SK-N-SH treated with all-trans-retinoic acid at 6 μM for 48 hours (cell line): ENCODE measurements at regions not wholly inside any gene's neighbourhood (a gene's known extent, or its start where the extent isn't known, plus 50 kb on each side); places are given as distances from the start of the nearest gene placed in this dataset.

Experiments
- ATAC-seq: fragments of 200-7000 bp; cut with Tn5 transposase; 3 replicates; pipeline ENCODE4 v1.9.1; 2020; ENCODE audit warnings: mild to moderate bottlenecking, moderate library complexity
- ARNTL ChIP-seq: fragments of 450-650 bp; formaldehyde crosslinking; IDR thresholded peaks from 2 replicates; pipeline ENCODE4 v1.5.0; 2020; ENCODE audit warnings: low read depth, mild to moderate bottlenecking, moderate library complexity, borderline replicate concordance
- BACH2 ChIP-seq: fragments of 250-450 bp; sonication (Bioruptor Pico); IDR thresholded peaks from 2 replicates; pipeline ENCODE4 v1.9.0; 2021; ENCODE audit warnings: mild to moderate bottlenecking, borderline replicate concordance
- CREB5 ChIP-seq: fragments of 250-450 bp; sonication (Bioruptor Pico); IDR thresholded peaks from 2 replicates; pipeline ENCODE4 v1.5.1; 2020; ENCODE audit warnings: low read depth, mild to moderate bottlenecking, moderate library complexity
- ESRRG ChIP-seq: fragments of 250-450 bp; sonication (Bioruptor Pico); IDR thresholded peaks from 2 replicates; pipeline ENCODE4 v1.6.1; 2021; ENCODE audit warnings: mild to moderate bottlenecking
- GLIS3 ChIP-seq: fragments of 250-450 bp; sonication (Bioruptor Pico); IDR thresholded peaks from 2 replicates; pipeline ENCODE4 v1.5.0; 2020; ENCODE audit warnings: mild to moderate bottlenecking, moderate library complexity
- ISL1 ChIP-seq: fragments of 250-450 bp; sonication (Bioruptor Pico); IDR thresholded peaks from 2 replicates; pipeline ENCODE4 v2.1.2; 2022; ENCODE audit warnings: mild to moderate bottlenecking, moderate library complexity
- OSR1 ChIP-seq: fragments of 250-450 bp; sonication (Bioruptor Pico); IDR thresholded peaks from 2 replicates; pipeline ENCODE4 v1.8.0; 2022; ENCODE audit warnings: moderate library complexity, mild to moderate bottlenecking, inconsistent platforms
- PATZ1 ChIP-seq: fragments of 250-450 bp; sonication (Bioruptor Pico); IDR thresholded peaks from 2 replicates; pipeline ENCODE4 v1.8.0; 2020; ENCODE audit warnings: mild to moderate bottlenecking, moderate library complexity, borderline replicate concordance
- POU6F1 ChIP-seq: fragments of 250-450 bp; sonication (Bioruptor Pico); IDR thresholded peaks from 2 replicates; pipeline ENCODE4 v1.8.0; 2021; ENCODE audit warnings: low read depth, mild to moderate bottlenecking, moderate library complexity, borderline replicate concordance
- RARB ChIP-seq: fragments of 250-450 bp; sonication (Bioruptor Pico); IDR thresholded peaks from 2 replicates; pipeline ENCODE4 v1.8.0; 2021; ENCODE audit warnings: mild to moderate bottlenecking, moderate library complexity
- SNAI2 ChIP-seq: fragments of 250-450 bp; sonication (Bioruptor Pico); IDR thresholded peaks from 2 replicates; pipeline ENCODE4 v1.5.0; 2020; ENCODE audit warnings: mild to moderate bottlenecking, moderate library complexity
- TCF4 ChIP-seq: fragments of 250-450 bp; sonication (Bioruptor Pico); IDR thresholded peaks from 2 replicates; pipeline ENCODE4 v1.8.0; 2021; ENCODE audit warnings: mild to moderate bottlenecking, moderate library complexity, borderline replicate concordance
- TOX ChIP-seq: fragments of 250-450 bp; sonication (Bioruptor Pico); IDR thresholded peaks from 2 replicates; pipeline ENCODE4 v1.8.0; 2021; ENCODE audit warnings: mild to moderate bottlenecking, moderate library complexity, borderline replicate concordance
- TSHZ2 ChIP-seq: fragments of 250-450 bp; sonication (Bioruptor Pico); IDR thresholded peaks from 2 replicates; pipeline ENCODE4 v1.5.0; 2020; ENCODE audit warnings: mild to moderate bottlenecking, moderate library complexity
- ZC3H10 ChIP-seq: fragments of 250-450 bp; sonication (Bioruptor Pico); IDR thresholded peaks from 2 replicates; pipeline ENCODE4 v1.5.1; 2021; ENCODE audit warnings: mild to moderate bottlenecking, moderate library complexity
- ZFP3 ChIP-seq: fragments of 250-450 bp; sonication (Bioruptor Pico); IDR thresholded peaks from 2 replicates; pipeline ENCODE4 v1.5.0; 2020; ENCODE audit warnings: mild to moderate bottlenecking, moderate library complexity
- ZNF565 ChIP-seq: fragments of 450-650 bp; formaldehyde crosslinking; conservative IDR thresholded peaks from 2 replicates; pipeline ENCODE4 v1.5.0; 2020; ENCODE audit warnings: low read depth, mild to moderate bottlenecking, moderate library complexity
- ZNF70 ChIP-seq: fragments of 450-650 bp; formaldehyde crosslinking; IDR thresholded peaks from 2 replicates; pipeline ENCODE4 v1.5.0; 2020; ENCODE audit warnings: mild to moderate bottlenecking, moderate library complexity
- ZNF8 ChIP-seq: fragments of 450-650 bp; formaldehyde crosslinking; IDR thresholded peaks from 2 replicates; pipeline ENCODE4 v1.5.0; 2020; ENCODE audit warnings: mild to moderate bottlenecking, moderate library complexity

GRCh38 chr2:136404925-136405324 lies 287.0 kb upstream of the CXCR4 start:
- ATAC-seq = no peak
- TF ChIP-seq ARNTL (CRISPR knock-in tag) (no peak), ESRRG (no peak), ISL1 (no peak)

- no peak for ATAC-seq
- TF ChIP-seq PATZ1 = no peak
- no peak for TF ChIP-seq GLIS3 (CRISPR knock-in tag)
- TF ChIP-seq RARB (CRISPR knock-in tag) = no peak
- no peak for TF ChIP-seq CREB5 (CRISPR knock-in tag)
- TF ChIP-seq ZNF8 (CRISPR knock-in tag) = no peak
- no peak for TF ChIP-seq ZNF70 (CRISPR knock-in tag)
- TF ChIP-seq ZNF565 (CRISPR knock-in tag) = no peak
- TF ChIP-seq TOX (CRISPR knock-in tag) = no peak
- no peak for TF ChIP-seq ESRRG
- TF ChIP-seq ZFP3 (CRISPR knock-in tag) = no peak
- TF ChIP-seq ISL1 = no peak
- no peak for TF ChIP-seq SNAI2 (CRISPR knock-in tag)
- no peak for TF ChIP-seq ARNTL (CRISPR knock-in tag)
- TF ChIP-seq TSHZ2 (CRISPR knock-in tag) = no peak
- TF ChIP-seq POU6F1 (CRISPR knock-in tag) = no peak
- no peak for TF ChIP-seq BACH2 (CRISPR knock-in tag)
- no peak for TF ChIP-seq TCF4
- no peak for TF ChIP-seq ZC3H10
Observed at GRCh38 chr2:136404176-136404575, 286.2 kb upstream of the CXCR4 start.

- no peak for ATAC-seq
Observed at GRCh38 chr2:136402281-136402680, 284.3 kb upstream of the CXCR4 start.

More at GRCh38 chr2:136402281-136402680, 284.3 kb upstream of the CXCR4 start:
- no peak for TF ChIP-seq OSR1 (CRISPR knock-in tag)
- no peak for TF ChIP-seq TOX (CRISPR knock-in tag)
- TF ChIP-seq POU6F1 (CRISPR knock-in tag) = no peak
- no peak for TF ChIP-seq ZNF565 (CRISPR knock-in tag)
